Body of pancreas (tissue), 4 donors: ENCODE measurements at regions not wholly inside any gene's neighbourhood (a gene's known extent, or its start where the extent isn't known, plus 50 kb on each side); places are given as distances from the start of the nearest gene placed in this dataset.

ENCODE experiments used
- ATAC-seq: fragments of 150-250 bp; one replicate; pipeline ENCODE4 v1.9.1; 2016
- DNase-seq, 4 donors: peaks; one replicate each; pipeline ENCODE4 v3.0.0-alpha.2; 2019
- H3K27ac ChIP-seq, 4 donors: fragments of 200-600 bp; sonication (generic); 1 replicate in 3 of 4; 2 replicates in 1 of 4; pipeline versions ENCODE4 v1.5.1 to v1.6.1; 2016 to 2019; ENCODE audit warnings: mild to moderate bottlenecking in 1 of 4, mixed read lengths in 1 of 4, moderate library complexity in 1 of 4
- H3K27me3 ChIP-seq, 2 donors: fragments of 200-600 bp; sonication (generic); one replicate each; pipeline ENCODE4 v1.6.0; 2016; ENCODE audit warnings: mild to moderate bottlenecking in 1 of 2
- H3K36me3 ChIP-seq, 2 donors: fragments of 200-600 bp; sonication (generic); replicated peaks in 1 of 2; 2 replicates each; pipeline ENCODE4 v1.5.1; 2016; ENCODE audit warnings: low read depth in 2 of 2; ENCODE audit not compliant: insufficient read depth in 1 of 2
- H3K4me1 ChIP-seq: fragments of 200-600 bp; sonication (generic); one replicate; pipeline ENCODE4 v1.6.0; 2016
- H3K4me3 ChIP-seq, 2 donors: fragments of 200-600 bp; sonication (generic); 1 replicate in 1 of 2; 2 replicates in 1 of 2; pipeline ENCODE4 v1.5.1; 2016 to 2019
- H3K9me3 ChIP-seq, 3 donors: fragments of 200-600 bp; sonication (generic); 1 replicate in 2 of 3; 2 replicates in 1 of 3; pipeline ENCODE4 v1.5.1; 2016
- POLR2A ChIP-seq, 3 donors: fragments of 450-650 bp; IDR thresholded peaks; one replicate each; pipeline ENCODE4 v1.6.1; 2016; ENCODE audit warnings: antibody characterized with exemption in 3 of 3, mild to moderate bottlenecking in 2 of 3
- WGBS, 2 donors: methylation state at CpG; one replicate each; pipeline ENCODE4 v1.1.5; 2017; 5-methylcytosine and 5-hydroxymethylcytosine counted together
- intact Hi-C: fragments of 100-400 bp; cut with DNase I; formaldehyde crosslinking; loops from one replicate; pipeline ENCODE4 v1.15.1; 2023
- TF ChIP-seq, protein P1 (sequence below), 7 experiments: fragments of 450-650 bp in 4 of 7; fragments of 200-600 bp in 3 of 7; sonication (generic) in 3 of 7; IDR thresholded peaks; one replicate each; pipeline ENCODE4 v1.5.1; 2016 to 2019; ENCODE audit warnings: antibody characterized with exemption in 7 of 7

DNA sequence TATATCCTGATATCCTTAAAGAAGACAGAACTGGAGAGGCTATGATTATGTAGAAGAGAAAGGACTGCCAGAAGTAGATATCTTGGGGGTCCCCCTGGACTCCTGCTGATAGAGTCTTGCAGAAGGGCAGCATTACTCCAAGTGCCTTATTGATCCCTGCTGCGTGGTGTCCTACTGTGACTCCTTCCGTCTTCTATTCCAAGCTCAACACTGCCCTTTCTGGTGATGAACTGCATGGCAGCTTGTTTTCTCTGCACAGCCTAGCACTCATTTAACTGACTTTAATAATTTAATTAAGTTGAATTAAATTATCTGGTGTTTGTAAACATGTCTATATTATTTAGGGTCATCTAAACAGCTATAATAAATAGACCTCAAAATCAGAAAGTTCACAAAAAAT, 194.1 kb upstream of the DSEL start:
- Histone ChIP-seq H3K4me1 (no peaks in the 10 kb centered on the region), H3K27ac (no peak overlapping the region), H3K9me3 (no peaks in the 10 kb centered on the region), H3K4me3 (no peak overlapping the region), H3K27me3 (no peaks in the 10 kb centered on the region), H3K36me3 (no peaks in the 10 kb centered on the region)
- TF ChIP-seq POLR2A (IDR thresholded peaks at IDR 0.05) = no peak
- TF ChIP-seq, protein P1, sequence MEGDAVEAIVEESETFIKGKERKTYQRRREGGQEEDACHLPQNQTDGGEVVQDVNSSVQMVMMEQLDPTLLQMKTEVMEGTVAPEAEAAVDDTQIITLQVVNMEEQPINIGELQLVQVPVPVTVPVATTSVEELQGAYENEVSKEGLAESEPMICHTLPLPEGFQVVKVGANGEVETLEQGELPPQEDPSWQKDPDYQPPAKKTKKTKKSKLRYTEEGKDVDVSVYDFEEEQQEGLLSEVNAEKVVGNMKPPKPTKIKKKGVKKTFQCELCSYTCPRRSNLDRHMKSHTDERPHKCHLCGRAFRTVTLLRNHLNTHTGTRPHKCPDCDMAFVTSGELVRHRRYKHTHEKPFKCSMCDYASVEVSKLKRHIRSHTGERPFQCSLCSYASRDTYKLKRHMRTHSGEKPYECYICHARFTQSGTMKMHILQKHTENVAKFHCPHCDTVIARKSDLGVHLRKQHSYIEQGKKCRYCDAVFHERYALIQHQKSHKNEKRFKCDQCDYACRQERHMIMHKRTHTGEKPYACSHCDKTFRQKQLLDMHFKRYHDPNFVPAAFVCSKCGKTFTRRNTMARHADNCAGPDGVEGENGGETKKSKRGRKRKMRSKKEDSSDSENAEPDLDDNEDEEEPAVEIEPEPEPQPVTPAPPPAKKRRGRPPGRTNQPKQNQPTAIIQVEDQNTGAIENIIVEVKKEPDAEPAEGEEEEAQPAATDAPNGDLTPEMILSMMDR (IDR thresholded peaks at IDR 0.05) = peak in 1 of 7 experiments; percentile 7
- DNase-seq = no peak
- intact Hi-C loops = no loop called here
- no peak for ATAC-seq
- 41 to 60% methylated on average over 2 of the region's 2 CpGs for WGBS, 2 donors

- no peak overlapping the region for H3K4me3 ChIP-seq
- no peaks in the 10 kb centered on the region for H3K4me1 ChIP-seq
- H3K36me3 ChIP-seq = no peaks in the 10 kb centered on the region
- TF ChIP-seq, protein P1 (IDR thresholded peaks at IDR 0.05) = no peak
- TF ChIP-seq POLR2A (IDR thresholded peaks at IDR 0.05) = no peak
- 74 to 77% methylated on average over 2 of the region's 2 CpGs for WGBS, 2 donors
- ATAC-seq (no peak), DNase-seq (no peak)
- no peak overlapping the region for H3K27ac ChIP-seq
- intact Hi-C loops = no loop called here
- H3K9me3 ChIP-seq = no peaks in the 10 kb centered on the region
- no peaks in the 10 kb centered on the region for H3K27me3 ChIP-seq
Measured at GRCh38 chr18:67705748-67706147, 189.2 kb upstream of the DSEL start.

DNA sequence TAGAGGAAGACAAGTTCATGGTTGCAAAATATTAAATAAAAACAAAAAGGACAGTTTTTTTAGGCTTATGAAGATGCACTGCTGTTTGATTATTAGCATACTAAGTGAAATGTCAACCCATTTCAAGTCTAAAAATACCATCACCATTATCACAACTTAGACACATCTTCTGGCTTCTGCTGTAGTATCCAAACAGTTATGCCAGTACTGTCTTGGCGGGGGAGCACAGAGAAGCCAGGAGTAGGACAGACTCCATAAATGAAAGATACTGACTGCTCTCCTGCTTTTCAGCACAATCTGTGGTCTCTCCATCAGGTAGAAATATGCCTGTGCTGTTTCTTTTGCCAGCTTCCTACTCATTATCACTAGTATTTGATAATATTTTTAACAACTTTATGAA, 179.2 kb upstream of the DSEL start:
- no peak overlapping the region for H3K27ac ChIP-seq
- 79 to 92% methylated on average over 1 of the region's 1 CpG for WGBS, 2 donors
- intact Hi-C loops = no loop called here

GRCh38 chr18:67694787-67695186, 178.3 kb upstream of the DSEL start:
- DNase-seq (no peak), ATAC-seq (no peak)
- Histone ChIP-seq H3K4me3 (no peak overlapping the region), H3K36me3 (no peaks in the 10 kb centered on the region), H3K4me1 (no peaks in the 10 kb centered on the region), H3K27me3 (no peaks in the 10 kb centered on the region), H3K27ac (no peak overlapping the region), H3K9me3 (no peaks in the 10 kb centered on the region)
- intact Hi-C loops = no loop called here
- no peak for TF ChIP-seq POLR2A (IDR thresholded peaks at IDR 0.05)
- TF ChIP-seq, protein P1 (IDR thresholded peaks at IDR 0.05) = no peak
- 22% methylated on average over 2 of the region's 2 CpGs for WGBS, 2 donors

More for the DNA sequence above, 179.2 kb upstream of the DSEL start:
- Histone ChIP-seq H3K4me3 (no peak overlapping the region), H3K36me3 (no peaks in the 10 kb centered on the region), H3K9me3 (no peaks in the 10 kb centered on the region), H3K27me3 (no peaks in the 10 kb centered on the region), H3K4me1 (no peaks in the 10 kb centered on the region)
- DNase-seq = no peak
- no peak for TF ChIP-seq POLR2A (IDR thresholded peaks at IDR 0.05)
- TF ChIP-seq, protein P1 (IDR thresholded peaks at IDR 0.05) = no peak
- ATAC-seq = no peak

DNA sequence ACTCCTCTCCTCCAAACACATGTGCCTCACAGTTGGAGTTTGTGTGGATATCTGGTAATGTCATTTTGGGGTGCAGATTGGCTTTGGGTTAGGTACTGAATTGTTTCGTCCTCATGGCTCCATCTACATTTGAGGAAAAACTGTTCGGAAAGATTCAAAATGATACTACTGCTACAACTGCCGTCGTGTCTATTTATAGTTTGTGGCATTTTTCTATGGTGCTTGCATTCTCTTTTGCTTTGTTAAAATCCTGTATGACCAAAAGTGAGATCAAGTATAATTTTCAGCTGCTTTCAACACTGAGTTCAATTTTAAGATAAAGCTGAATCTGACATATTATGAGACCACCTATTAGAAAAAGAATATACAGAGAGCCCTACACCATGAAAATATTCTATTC, 176.3 kb upstream of the DSEL start:
- no peaks in the 10 kb centered on the region for H3K36me3 ChIP-seq
- H3K4me1 ChIP-seq = no peaks in the 10 kb centered on the region
- DNase-seq (no peak), ATAC-seq (no peak)
- intact Hi-C loops = no loop called here
- 69 to 76% methylated on average over 4 of the region's 4 CpGs for WGBS, 2 donors
- TF ChIP-seq POLR2A (IDR thresholded peaks at IDR 0.05) = no peak
- TF ChIP-seq, protein P1 (IDR thresholded peaks at IDR 0.05) = no peak
- no peaks in the 10 kb centered on the region for H3K9me3 ChIP-seq
- H3K4me3 ChIP-seq = no peak overlapping the region
- H3K27ac ChIP-seq = no peak overlapping the region
- no peaks in the 10 kb centered on the region for H3K27me3 ChIP-seq
